ENCODE measurements at regions not wholly inside any gene's neighbourhood (a gene's known extent, or its start where the extent isn't known, plus 50 kb on each side); places are given as distances from the start of the nearest gene placed in this dataset.
"Not testable (repeated sequence)": the region's sequence is repeated elsewhere in the genome, so short reads cannot be mapped to it uniquely, and the experiment has no call there.

DNA sequence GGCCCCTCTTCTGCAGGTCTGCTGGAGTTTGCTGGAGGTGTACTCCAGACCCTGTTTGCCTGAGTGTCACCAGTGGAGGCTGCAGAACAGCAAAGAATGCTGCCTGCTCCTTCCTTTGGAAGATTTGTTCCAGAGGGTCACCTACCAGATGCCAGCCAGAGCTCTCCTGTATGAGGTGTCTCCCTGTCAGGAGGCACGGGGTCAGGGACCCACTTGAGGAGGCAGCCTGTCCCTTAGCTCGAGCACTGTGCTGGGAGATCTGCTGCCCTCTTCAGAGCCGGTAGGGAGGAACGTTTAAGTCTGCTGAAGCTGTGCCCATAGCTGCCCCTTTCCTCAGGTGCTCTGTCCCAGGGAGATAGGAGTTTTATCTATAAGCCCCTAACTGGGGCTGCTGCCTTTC is 207.9 kb downstream of the FAT3 start:
- DNase-seq (ENCODE audit: low spot score): no peak

DNA sequence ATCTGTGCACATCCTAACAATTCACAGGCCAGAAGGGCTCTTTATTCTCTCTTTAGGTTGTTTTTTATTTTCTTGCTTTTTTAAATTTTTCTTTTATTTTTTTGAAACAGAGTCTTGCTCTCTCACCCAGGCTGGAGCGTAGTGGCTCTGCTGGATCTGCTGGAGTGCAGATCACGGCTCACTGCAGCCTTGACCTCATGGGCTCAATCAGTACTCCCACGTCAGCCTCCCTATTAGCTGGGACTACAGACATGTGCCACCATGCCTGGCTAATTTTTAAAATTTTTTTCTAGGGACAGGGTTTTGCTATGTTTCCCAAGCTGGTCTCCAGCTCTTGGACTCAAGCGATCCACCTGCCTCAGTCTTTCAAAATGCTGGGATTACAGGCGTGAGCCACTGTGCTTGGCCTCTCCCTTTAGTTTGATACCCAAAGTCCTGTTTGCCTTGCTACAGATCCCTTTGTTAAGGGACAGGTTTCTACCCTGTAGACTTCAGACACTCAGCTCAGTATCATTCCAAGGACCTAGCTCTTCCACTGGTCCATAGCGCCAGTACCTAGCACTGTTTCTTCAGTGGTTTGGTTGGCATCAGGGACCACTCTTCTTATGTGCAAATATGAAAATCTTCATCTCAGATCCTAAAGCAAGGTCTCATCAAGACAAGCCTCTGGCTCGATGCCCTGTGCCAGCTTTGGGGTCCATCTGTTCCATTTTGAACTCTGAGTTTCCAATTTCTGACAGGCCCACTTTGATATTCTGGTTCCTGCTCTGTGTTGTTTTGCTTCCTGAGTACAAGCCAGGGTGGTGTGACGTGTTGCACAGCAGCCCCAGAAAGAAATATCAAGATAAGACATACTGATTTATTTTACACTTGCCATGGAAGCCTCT is 211.7 kb downstream of the FAT3 start:
- DNase-seq (ENCODE audit: low spot score): no peak

DNA sequence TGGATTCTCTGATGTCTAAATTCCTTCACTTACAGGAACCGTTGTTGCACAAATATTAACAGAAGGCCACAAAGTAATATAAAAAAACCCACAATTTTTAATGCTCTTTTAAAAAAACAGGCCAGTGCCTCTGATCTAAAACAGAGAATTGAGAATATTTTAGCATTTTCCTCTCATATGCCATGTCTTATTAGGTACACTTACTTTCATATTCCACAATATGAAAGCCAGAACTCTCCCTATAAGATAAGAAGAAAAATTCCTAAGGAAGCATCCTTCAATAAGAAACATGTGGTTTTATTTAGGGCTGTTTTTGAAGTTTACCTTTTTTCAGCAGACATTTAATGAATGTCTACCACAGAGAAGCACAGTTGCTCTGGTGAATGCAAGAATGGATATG is 214.5 kb downstream of the FAT3 start:
- no peak for DNase-seq (ENCODE audit: low spot score)

DNA sequence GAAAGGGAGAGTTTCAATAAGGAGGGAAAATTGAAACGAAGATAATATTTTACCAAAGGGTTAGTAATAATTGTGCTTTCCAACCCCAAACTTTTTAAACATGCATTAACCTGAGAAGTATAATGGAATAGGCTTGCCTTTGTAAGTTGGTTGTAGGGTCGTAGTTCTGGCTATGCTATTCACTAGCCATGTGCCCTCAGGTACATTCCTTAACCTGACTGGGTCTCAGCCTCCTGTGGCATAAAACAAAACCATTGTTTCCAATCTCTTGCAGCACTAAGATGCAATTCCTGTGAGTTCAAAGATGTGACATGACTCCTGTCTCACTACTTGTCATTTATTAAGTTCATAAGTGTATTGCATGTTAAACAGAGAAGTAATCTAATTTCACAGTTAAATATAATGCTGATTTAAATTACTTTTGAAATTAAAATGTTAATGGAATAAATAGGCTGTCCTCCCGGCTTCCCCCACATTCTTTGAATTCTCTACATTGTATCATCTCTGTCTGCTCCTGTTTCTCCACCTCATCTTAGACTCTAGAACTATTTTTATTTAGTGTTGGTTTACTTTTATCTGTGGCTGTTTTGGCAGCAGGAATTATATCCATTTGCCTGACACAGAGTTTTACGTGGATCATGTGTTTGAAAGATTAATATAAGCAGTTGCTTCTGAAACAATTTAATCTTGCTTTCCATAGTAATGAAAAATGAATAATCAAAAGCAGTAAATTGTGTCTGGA is 216.3 kb downstream of the FAT3 start:
- no peak for DNase-seq (ENCODE audit: low spot score)

DNA sequence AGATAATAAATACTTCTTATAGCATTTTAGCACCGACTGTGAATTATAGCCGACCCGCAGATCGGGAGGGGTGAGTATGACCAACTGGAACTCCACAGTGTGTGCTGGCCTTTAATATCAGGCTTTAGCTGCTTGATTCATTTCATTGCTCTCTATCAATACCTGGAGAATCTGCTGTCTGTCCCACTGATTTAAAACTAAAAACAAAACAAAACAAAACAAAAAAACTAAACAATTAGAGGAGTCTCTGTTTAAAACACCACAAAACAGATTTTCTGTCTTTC is 216.8 kb downstream of the FAT3 start:
- DNase-seq (ENCODE audit: low spot score): no peak

DNA sequence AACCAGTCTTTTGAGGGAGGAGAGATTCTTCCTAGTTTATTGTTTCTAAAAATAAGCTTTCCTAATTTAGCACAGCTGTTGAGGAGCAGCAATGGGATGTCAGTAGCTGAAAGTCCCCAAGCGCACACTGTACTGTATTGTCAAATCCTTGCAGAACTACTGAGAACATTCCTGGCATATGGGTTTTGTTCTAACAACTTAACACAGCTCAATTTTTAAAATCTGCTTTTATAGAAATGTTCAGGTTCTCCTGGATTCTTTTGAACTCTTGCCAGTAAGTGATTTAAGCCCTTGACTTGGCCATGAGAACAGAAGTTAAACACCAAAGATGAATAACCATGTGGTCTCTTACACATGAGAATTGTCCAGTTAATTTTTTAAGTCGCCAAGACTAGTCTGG is 218.6 kb downstream of the FAT3 start:
- DNase-seq (ENCODE audit: low spot score): no peak

DNA sequence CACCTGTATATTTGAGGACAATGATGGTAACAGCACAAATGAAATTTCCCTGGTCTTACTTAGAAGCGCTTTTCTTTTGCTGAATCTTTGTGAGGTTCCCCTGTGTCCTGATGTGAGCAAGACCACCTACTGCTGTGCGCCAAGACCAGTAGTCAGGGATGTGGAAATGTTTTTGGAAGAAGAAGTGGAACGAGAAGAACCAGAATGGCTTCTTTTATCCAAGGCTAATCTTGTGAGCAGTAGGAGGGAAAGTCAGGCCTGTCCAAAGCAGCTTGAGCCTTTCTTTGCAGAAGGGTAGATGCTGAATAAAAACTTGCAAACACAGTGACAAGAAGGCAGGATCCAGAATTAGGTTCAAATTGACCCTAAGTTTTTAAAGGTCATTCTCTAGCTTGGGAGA is 223.0 kb downstream of the FAT3 start:
- DNase-seq (ENCODE audit: low spot score): no peak

DNA sequence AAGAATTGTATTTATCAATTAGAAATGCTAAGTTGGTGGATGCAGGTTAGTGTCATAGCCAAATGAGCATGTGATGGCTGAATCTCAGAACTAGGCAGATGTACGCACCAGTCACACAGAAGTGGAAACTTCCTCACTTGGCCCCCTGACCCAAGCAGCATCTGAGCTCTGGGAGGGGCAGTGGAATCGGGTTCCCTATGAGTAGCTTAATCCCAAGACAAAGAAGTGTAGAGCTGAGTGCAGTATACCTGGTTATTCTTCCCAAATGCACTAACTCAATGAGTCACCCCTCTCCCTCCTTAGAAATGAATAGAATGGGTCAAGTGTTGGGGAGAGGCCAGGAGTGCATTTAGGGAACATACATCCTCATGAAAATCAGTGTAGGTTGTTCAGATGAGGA is 224.6 kb downstream of the FAT3 start:
- DNase-seq (ENCODE audit: low spot score): no peak

DNA sequence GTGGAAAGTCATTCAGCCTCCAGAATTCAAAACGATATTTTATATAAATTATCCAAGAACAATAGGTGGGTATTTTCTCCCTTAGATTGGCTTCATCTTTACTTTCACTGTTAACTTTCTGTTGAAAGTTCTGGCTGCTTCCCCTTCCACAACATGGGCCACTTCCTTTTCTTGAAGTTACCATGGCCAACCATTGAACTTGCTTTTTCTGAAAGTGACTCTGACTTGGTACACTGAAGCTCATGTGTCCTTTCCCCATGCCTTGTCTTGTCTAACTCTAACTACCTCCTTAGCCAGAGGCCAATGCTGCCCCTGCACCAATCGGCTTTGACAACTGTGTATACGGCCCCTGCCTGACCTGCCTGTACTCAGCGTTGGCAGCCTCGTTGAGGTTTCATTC is 225.2 kb downstream of the FAT3 start:
- no peak for DNase-seq (ENCODE audit: low spot score)

DNA sequence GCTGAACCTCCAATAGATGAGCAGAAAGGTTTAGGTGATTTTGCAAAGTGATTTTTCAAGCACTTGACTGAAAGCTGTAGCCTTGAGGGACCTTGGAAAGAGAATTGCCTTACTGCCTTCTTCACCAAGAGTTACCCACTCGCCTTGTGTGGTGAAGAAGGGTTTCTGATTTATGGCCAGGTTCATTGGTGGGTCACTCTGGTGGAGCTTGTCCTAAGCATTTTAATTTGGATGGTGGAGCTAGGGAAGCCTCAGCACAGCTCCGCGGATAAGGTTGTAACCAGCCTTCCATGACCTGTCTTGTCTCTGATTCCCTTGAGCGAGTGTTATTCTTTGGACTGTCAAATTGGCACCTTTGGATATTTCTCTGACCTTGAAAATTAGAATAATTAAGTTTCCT is 226.4 kb downstream of the FAT3 start:
- DNase-seq (ENCODE audit: low spot score): no peak

DNA sequence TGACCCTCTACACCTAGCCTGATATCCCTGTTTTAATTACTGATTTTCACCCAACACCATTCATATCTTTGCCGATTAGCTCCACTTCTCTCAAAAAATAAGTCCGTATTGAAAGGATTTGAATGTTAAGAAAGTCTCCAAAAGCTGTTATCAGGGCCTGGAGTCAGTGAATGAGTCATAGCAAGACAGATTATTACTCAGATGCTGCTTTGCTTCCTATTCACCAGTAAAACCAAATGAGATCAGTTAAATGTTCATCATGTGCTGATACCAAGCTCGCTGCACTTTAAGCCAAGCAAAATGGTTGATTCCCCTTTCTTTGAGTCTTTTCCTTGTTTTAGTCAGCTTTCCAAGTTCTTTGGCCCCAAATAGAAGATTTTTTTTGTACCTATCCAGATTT is 228.4 kb downstream of the FAT3 start:
- peak; percentile 31 for DNase-seq (ENCODE audit: low spot score)

DNA sequence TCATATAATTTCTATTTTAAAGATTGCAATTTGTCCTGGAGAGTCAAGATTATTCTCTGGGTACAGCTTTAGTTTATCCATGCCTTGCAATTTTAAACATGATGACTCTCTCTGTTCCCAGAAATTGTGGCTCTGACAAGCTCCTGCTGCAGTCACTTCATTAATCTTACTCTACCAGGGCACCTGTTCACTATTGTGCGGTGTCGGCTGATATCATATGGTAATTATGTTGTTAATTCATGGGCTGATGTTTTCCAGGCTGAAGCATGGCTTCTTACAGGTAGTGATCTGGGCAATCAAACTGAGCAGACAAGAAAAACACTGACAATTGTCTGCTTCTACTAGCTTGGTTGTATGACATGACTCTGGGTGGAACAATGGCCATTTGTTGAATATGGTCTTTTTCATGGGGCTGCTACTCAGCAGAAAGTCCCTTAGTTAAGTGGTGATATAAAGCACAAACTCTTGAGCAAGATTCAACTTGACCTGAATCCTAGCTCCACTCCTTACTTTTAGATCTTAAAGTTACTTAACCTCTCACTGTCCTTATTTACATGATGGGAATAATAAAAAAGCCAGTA is 230.7 kb downstream of the FAT3 start:
- DNase-seq (ENCODE audit: low spot score): no peak

DNA sequence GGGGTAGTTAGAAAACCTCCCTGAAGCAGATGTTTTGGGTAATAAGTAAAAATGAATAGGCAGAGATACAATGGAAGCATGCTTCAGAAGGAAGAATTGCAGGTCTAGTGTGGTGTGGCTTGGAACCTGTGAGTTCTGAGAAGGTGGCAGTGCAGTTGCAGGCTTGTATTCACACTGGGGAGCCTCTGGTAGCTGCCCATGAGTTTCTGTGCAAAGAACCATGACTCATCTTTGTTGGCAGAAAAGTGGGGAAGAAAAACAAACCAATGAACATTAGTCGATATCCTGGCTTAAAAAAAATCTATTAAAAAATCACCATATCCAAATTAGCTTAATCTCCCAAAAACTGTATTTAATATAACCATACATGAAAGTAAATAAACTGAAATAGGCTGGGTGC is 232.6 kb downstream of the FAT3 start:
- peak; percentile 4 for DNase-seq (ENCODE audit: low spot score)

DNA sequence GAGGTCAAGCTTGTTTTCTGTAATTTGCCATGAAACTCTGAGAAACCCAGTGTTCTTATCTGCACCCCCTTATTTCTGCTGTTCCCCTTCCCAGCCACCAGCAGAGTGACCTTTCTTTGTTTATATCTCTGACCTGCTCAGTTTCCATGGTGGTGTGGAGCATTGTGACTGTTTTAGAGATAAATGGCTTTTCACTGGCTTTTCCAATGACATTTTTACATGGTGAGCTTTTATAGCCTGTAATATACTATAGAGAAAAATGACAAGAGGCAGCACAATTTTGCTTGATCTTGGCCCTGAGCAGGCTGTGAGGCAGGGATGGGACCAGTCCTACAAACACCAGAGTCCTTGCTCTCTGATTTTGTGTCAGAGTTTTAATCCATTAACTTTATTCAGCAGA is 233.9 kb downstream of the FAT3 start:
- no peak for DNase-seq (ENCODE audit: low spot score)

DNA sequence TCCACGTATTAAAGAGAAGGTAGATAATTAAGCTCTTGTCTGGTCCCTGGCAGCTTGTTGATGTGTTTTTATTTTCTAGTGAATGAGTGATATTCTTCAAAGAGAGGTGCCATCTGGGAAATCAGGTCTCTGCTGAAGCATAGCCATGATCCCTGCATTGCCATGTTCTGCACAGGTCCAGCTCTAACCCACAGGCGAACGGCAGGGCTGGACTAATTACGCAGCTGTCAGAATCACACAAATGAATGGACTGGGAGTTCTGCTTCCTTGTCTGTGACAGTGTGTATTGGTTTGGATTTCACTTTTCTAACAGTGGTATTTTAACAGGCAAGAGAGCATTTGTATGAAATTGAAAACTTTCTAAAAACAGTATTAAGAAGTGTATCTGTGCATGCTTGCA is 235.6 kb downstream of the FAT3 start:
- no peak for DNase-seq (ENCODE audit: low spot score)

DNA sequence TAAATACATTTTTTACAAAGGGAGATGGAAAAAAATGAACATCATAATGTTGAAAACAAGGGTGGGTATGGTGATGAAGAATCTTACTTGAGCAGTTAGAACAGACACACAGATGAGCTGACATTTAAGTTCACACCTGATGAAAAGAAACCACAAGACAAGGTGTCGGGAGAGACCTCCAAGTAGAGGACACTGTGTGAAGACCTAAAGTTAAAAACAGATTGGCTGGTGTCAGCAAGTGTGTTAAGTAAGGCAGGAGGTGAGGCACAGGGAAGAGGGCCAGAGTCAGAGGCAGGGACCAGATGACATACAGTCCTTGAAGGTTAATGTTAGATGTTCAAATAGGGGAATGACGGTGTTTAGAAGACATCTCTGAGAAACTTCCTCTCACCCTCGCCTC is 236.8 kb downstream of the FAT3 start:
- no peak for DNase-seq (ENCODE audit: low spot score)

DNA sequence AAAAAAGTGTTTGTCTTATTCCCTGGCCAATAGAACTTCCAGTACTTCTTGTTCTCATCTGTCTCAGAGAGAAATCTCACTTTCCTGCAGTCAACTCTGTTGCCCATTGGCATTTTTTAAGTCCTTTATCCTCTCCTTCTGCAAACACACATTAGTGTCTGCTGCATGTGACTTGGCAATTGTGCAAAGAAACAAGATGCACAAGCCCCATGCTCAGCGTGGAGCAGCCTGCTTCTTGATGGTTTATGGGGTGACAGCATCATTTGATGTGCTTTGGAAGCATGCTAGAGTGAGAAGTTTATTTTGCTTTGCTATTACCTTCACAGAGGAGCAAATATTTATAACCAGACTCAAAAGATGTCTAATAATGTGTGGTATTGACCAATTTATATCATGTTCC is 238.2 kb downstream of the FAT3 start:
- DNase-seq (ENCODE audit: low spot score): no peak

DNA sequence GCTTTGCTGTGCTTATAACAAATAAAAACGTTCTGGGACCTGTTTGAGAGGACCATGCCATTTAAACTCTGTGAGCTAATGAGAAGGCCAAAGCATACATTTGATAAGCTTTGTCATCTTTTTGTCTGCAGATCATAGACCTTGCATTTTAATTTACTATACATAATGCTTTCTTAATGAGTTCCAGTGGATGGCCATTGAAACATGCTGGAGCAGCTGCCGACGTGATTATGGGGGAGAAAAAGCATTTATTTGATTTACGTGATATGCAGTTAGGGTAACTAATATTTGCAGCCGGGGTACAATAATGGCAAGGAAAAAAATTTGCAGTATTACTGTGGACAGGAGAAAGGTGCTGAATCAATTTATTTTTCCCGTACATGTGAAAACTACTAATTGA is 240.2 kb downstream of the FAT3 start:
- DNase-seq (ENCODE audit: low spot score): no peak

DNA sequence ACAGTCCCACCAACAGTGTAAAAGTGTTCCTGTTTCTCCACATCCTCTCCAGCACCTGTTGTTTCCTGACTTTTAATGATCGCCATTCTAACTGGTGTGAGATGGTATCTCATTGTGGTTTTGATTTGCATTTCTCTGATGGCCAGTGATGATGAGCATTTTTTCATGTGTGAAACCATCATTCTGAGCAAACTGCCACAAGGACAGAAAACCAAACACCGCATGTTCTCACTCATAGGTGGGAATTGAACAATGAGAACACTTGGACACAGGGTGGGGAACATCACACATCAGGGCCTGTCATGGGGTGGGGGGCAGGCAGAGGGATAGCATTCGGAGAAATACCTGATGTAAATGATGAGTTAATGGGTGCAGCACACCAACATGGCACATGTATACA is 240.8 kb downstream of the FAT3 start:
- DNase-seq (ENCODE audit: low spot score): not testable (repeated sequence)

DNA sequence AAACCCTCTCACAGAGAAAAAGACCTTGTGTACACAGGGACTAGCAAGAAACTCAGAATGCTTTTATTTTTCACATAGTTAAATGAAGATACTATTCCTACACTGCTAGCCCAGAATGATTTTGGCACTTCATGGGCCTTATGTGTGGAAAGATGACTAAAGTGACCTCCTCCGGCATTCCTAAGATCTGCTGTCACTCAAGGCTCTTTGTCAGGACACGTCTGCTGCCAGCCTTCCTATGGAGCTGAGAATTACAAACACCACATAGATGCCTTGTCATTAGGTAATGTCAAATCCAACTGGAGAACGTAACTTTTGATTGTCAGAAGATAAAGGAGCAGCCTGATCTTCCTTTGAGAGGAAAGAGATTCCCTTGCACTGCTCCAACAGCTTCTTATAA is 249.1 kb downstream of the FAT3 start:
- peak; percentile 3 for DNase-seq (ENCODE audit: low spot score)

DNA sequence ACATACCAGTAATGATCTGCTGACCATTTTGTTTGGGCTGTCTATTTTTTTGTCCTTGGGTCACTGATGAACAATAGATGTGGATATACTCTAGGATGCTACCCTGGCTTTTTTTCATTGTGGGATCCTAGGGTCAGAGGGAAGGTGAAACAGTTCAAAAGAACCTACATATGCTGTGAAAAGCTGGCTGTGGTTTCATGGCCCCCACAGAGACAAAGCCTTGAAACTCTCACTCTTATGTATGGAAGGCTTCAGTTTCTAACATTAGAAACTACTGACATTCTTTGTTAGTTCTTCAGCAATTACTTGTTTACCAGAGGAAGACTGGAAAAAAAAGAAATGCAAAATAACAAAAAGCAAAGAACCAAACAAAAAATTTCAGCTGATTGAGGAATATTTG is 250.7 kb downstream of the FAT3 start:
- DNase-seq (ENCODE audit: low spot score): no peak

DNA sequence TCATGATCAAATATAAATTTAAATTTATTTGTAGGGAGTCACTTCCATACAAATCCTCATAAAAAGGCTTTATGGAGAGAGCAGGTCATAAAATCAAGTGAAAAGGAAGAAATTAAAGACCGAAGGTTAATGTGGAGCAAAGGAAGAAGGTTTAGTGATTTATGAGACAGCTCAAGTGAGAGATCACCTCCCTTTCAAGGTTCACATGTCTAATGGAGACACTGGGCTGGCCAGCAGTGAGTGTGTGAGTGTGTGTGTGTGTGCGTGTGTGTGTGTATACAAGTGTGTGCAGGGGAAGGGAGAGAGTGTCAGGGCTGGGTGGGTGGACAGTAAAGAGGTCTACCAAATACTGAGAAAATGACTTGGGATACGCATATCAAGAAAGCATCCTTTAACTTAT is 251.2 kb downstream of the FAT3 start:
- DNase-seq (ENCODE audit: low spot score): no peak

DNA sequence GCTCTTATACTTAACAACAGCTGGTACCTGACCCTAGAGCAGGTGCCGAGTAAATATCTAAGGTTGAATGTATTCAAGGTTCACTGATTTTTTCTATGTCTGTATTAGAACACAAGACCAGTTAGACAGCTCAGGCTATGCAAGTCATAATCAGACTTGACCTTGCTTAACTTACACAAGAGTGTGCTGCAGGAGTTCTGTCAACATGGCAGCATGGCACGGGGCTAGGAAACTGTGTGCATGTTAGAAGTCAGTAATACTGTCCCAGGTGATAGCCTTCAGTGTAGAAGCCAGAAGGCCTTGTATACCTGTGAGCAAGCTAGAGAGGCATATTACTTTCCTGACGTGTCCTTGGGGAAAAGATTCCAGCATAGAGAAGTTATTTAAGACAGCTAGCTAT is 253.1 kb downstream of the FAT3 start:
- no peak for DNase-seq (ENCODE audit: low spot score)

DNA sequence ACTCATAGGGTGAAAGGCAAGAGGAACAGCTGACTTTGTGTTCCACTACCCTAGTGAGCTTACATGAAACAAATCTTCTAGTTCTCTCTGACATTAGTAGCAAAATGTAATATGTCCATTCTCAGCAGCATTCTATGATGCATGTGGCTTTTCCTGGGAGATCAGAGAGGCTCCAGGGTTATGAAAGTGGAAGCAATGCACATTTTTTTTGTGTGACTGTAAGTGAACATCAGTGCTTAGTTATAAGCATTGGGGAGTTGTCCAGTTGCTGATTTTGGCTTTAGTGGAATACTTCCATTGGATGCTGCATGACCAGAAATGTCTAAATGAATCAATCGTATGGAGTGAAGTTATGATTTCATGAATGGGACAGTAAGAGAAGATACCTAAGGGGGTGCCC is 255.9 kb downstream of the FAT3 start:
- peak; percentile 7 for DNase-seq (ENCODE audit: low spot score)

Measured in hepatic stellate cell (primary cell).